Fibroblast of the conjunctiva (primary cell): ENCODE measurements at regions not wholly inside any gene's neighbourhood (a gene's known extent, or its start where the extent isn't known, plus 50 kb on each side); places are given as distances from the start of the nearest gene placed in this dataset.
"Not testable (repeated sequence)": the region's sequence is repeated elsewhere in the genome, so short reads cannot be mapped to it uniquely, and the experiment has no call there.

ENCODE experiments used
- DNase-seq: peaks from one replicate; pipeline ENCODE4 v3.0.0-alpha.2; 2010; ENCODE audit warnings: low read depth

DNA sequence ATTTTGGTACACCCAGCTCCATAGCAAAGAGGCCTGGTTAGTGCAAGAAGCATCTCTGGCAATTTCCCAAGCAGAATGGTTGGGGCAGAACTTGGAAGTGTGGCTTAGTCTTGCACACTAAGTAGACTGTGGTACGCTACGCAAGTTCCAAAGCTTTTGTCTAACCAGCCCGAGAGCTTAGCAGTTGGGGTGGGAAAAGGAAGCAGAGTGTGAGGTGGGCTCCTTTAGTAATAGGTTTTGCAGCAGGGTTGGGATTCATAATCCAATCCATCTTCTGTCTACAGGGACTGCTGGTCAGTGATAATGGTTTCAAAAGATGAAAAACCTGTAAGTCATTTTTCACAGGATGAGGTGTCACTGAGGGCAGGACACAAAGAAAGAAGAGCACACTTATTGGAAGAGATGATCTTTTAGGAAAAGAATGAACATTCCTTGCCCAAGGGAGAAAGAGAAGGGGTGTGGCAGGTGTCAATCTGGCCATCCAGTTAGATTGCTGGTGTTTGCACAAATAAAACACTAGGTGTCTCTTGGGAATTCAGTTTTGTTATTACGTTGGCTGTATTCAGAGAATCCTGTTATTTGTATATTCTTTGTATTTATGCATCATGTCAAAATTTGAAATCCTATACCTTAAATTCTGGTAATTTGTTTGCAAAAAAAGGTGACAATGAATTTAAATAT is 244.3 kb downstream of the GPAT3 start:
- no peak for DNase-seq

DNA sequence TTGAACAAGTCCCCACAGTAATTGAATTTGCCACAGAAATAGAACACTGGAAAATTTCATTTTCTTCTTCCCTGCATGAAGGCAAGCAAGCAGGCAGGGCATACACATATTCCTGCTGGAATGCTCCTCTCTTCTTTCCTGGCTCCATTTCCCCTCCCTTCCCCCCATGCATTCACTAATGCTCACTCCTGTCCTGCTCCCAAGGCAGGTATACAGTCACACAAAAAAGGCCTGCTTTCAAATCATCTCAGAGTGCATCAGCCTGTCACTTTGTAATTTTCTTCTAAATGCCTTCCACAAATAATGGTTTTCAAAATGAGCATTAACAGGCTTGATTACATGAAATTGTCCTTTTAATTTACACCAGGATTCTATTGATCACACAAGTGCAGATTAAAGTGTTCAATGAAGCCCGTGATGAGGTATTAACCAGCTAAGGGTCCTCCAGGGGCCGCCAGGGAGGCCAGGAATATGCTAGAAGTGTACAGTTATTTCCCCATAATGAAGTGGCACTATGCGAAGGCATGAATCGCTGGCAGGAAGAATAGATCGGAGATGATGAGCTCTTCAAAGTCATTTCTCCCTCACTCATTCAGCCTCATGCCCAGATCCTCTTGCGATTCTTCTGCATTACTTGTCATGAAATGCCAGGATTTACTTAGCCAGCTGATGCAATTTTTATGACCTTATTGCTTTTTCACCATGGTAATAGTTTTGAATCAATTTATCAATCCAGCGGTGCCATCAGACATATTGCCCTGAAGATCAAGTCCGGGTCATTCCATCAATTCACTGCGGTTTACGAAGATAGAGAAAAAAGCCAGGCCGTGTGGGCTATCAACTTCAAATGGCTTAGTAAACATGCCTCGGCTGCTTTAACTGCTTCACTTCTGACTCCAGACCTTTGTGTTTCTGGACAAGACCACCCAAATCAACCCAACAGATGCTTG is 243.5 kb downstream of the GPAT3 start:
- no peak for DNase-seq

DNA sequence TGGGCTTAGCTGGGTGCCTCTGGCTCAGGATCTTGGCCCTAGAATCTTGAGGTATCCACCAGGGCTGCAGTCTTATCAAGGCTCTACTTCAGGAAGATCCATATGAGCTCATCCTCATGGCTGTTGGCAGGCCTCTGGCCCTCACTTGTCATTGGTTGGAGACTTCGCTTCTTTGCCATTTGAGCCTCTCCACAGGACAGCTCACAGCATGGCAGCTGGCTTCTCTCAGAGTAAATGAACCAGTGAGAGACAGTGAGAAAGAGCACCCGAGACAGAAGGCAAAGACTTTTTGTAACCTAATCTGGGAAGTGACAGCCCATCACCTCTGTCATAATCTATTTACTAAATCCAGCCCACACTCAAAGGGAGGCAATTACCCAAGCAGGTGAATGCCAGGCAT is 236.8 kb downstream of the GPAT3 start:
- DNase-seq, result no peak

DNA sequence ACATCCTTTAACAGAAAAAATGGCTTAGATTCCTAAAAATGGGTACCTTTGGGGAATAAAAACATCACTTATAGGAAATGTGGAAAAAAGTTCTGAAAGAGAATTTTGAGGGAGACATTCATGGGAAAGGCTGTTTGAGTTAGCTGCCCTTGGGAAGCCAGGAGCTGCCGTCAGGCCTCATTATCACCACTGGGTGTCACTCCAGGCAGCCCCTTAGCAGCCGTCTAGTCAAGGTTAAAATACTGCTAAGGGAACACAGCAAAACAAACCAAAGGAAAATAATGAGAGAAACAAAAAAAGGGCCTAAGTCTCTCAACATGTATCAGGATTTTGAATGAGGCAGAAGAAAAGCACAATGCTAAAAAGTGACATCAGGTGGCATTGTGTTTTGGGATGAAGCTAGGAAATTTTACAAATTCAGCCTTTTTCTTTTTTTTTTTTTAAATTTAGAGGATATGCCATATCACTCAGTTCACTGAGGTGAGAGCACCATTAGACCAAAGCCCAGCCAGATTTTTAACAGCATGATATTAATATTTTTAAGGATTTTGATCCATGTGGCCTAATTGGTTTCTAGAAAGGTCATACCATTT is 235.3 kb downstream of the GPAT3 start:
- DNase-seq, result peak; percentile 14

DNA sequence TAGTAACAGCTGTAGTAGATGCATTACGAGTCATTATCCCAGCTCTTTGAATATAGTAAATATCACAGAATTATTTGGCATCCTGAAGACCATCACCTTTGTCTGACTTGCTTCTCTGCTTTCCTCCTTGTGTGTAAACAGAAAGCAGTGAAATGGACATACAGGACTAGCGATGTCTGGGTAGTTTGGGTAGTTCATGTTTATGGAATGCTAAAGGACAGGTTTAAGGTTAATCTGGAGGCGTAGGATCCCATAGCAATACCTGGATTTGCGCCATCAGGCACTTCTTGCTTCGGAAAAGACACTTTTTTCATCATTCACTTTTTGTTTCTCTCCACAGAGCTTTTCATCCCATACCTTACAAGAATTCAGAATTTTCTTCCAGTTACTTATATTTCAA is 232.2 kb downstream of the GPAT3 start:
- no peak for DNase-seq

DNA sequence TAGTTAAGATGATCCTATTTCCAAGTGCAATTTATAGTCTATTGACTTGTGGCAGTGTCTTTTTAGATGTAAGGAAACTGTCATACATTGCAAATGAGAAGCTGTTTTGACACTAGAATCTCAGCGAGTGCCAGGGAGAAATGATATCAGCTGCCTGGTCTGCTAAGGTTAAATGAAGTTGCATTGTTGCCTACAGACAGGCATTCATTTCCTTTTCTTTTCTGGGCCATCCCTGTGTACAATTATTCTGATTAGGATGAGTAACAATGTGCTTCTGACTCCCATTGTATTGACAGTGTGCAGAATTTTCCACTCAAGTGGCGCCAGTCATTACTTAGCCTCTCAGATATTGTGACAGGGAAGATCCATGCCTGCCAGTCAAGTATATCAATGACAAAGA is 231.2 kb downstream of the GPAT3 start:
- DNase-seq, result no peak

DNA sequence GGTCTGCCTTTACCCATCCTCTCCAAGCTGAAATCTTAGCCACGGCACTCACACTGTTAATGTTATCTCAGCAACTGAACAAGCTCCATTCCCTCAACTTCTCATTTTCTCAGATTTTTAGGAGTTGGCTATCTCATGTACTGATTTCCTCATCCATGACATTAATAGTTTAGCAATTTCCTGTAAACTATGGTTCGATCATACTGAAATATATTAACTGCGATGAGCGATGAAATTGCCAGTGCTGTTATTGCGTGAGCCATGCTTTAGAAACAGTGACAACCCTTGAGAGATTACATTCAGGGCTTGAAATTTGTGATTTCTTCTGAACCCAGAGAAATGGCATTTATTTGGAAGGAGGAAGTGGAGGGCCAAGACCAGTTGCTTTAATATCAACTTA is 223.7 kb downstream of the GPAT3 start:
- no peak for DNase-seq

DNA sequence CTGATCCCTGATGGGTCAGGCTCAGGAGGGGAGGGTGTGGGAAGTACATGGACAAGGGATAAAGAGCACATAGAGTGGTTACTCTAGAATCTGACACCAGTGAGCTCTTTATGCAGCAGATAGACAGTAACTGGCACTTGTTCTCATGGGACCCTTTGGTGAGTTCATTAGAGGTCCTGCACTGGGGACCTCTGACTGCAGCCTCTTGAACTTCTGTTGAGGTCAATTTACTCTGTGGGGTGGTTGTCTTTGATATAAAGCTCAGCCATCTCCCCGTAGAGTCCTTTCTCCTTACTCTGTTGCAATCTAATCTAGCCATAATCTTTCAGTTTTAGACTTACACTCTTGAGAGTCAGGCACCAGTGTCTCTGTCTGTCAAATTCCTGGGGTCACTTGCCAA is 222.4 kb downstream of the GPAT3 start:
- no peak for DNase-seq

DNA sequence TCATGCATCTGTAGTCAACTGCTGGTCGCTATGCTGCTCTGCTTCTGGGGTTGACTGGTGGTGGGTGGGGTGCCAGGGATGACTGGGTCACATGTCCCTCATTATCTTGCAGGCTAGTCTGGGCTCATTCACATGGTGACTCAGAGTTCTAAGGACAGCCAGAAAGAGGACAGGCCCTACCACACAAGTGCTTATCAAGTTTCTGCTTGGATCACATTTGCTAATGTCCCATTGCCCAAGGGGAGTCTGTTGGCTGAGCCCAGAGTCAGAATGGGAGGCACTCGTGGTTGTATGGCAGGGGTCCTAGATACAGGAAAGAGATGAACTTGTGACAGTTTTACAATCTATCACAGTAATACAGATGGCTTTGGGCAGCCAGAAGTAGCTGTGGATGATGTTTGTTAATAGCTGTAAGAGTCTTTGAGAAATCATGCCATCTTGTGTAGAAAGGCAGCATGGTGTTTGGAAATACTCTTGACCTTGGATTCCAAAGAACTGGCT is 221.3 kb downstream of the GPAT3 start:
- no peak for DNase-seq

DNA sequence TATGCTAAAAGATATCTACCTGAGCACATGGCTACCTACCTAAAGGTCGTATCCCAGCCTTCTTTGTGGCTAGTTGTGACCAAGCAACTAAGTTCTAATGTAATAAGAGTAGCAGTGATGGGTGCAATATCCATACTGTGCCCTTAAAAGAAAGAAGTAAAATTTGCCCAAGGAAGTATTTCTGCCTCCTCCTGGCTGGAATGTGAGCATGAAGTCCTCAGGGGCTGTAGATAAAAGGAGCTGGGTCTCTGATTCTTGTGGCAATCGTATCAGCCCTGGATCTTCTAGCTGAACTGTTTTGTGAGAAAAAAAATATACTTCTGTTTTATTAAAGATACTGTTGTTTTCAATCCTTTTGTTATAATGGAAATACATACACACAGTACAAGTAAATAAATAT is 217.4 kb downstream of the GPAT3 start:
- no peak for DNase-seq

DNA sequence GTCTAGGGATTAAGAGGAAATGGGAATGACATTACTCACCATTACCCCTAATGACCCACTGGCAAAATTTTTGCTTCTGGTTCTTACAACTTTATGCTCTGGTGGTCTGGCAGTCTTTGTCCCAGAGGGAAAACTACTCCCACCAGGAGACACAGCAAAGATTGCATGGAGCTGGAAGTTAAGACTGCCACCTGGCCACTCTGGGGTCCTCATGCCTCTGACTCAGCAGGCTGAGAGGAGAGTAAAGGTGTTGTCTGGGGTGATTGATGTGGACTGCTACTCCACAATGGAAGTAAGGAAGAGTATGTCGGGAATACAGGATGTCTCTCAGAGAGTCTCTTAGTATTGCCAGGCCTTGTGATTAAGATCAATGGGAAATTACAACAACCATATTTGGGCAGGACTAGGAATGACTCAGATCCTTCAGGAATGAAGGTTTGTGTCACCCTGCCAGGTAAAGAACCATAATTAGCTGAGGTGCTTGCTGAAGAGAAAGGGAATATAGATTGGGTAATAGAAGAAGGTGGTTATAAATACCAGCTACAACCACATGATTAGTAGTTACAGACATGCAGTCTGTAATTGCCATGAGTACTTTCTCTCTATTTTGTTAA is 215.5 kb downstream of the GPAT3 start:
- no peak for DNase-seq

DNA sequence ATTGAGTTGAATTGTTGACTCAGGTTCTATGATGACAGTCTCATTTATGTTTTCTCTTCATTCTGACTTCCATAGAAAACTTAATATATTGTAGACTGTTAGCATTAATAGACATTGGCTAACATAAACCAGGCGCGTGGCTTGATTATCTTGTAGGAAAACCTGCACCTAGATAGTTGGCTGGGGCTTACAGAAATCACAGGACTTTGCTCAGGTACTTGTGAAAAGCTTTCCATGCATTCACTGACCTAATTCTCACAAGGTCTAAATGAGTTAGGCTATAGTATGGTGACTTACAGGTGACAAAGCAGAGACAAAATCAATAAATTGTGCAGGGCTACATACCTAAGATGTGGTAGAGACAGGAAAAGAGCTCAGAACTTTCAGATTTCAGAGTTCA is 212.8 kb downstream of the GPAT3 start:
- no peak for DNase-seq

DNA sequence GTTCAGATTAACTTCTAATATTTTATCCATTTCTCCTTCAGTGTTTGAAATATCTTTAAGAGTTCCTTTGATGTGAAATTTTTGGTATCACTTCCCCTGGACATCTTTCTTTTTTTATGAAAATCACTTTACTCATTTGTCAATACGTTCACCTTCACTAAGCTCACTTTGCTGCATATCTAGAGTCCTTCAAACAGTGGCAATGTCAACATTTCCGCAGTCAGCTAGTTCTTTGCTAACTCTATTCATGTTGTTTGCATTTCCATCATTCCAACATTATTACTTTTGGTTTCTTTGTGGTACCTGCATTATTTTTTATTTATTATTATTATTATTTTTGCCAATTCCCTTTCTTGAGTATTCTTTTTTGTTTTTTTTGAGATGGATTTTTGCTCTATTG is 203.0 kb downstream of the GPAT3 start:
- DNase-seq, result no peak

DNA sequence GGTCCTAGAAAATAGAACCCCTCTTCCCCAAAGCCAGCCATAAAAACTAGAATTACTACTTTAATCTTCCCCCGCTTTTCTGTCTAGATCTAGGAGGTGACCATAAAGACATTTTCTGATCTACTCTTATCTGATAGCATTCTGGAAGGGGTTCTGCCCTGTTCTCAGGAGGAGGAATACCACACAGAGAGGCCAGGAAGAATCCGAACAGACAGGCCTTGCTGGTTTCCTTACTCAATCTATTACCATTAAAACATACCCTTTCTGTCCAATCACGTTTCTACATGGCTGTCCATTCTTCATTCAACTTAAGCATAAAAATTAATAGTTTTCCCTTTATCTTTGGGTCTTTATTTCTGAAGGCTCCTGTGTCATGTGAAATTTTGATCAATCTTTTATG is 198.7 kb downstream of the GPAT3 start:
- DNase-seq, result no peak

DNA sequence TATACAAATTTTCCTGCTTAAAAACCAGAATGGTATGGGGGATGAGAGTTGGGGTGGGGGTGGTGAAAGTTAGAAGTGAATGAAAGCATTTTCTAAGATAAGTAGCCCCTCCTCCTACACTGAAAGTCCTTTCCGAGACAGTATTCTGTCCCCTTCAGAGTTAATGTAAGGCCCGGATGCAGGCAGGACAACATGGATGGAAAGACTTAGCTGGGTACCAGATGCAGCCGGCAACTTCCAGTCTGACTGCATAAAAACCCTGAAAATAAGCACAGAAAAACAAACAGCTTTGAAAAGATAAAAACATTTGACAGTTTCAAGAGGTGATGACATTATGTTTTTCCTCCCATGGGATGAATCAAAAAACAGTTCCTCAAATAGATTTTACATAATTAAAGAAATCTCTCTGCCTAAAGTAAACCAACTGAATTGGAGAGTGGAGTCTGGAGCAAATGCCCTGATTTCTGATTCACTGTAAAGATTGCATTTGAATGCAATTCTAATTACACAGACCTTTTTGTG is 196.3 kb downstream of the GPAT3 start:
- no peak for DNase-seq

DNA sequence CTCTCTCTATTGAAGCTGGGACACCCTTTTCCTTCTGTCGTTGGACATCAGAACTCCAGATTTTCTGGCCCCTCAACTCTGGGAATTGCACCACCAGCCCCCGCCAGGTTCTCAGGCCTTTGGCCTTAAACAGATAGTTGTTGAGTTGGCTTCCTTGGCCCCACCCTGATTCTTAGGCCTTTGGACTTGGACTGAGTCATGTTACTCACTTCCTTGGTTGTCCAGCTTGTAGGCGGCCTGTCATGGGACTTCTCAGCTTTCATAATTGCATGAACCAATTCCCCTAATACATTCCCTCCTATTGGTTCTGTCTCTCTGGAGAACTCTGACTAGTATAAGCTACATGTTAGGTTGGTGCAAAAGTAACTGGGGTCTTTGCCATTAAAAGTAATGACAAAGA is 195.7 kb downstream of the GPAT3 start:
- DNase-seq, result no peak

DNA sequence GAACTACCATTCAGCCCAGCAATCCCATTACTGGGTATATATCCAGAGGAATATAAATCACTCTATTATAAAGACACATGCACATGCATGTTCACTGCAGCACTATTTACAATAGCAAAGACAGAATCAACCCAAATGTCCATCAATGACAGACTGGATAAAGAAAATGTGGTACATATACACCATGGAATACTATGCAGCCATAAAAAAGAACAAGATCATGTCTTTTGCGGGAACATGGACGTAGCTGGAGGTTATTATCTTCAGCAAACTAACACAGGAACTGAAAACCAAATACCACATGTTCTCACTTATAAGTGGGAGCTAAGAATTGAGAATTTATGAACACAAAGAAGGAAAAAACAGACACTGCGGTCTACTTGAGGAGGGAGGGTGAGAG is 195.1 kb downstream of the GPAT3 start:
- DNase-seq, result not testable (repeated sequence)

DNA sequence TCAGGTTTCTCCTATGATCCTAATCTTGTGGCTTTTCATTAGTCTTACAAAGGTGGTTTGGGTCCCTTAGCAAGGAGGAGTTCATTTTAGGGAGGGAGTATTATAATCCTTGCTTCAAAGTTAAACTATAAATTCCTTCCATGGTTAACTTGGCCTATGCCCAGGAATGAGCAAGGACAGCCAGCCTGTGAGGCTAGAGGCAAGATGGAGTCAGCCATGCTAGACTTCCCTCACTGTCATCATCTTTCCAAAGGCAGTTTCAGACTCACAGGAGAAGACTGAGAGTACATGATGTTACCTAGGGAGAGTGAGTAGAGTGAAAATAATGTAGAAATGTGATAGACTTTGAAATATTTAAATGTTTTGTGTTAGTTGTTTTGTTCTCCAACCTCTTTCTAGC is 192.3 kb downstream of the GPAT3 start:
- DNase-seq, result no peak

DNA sequence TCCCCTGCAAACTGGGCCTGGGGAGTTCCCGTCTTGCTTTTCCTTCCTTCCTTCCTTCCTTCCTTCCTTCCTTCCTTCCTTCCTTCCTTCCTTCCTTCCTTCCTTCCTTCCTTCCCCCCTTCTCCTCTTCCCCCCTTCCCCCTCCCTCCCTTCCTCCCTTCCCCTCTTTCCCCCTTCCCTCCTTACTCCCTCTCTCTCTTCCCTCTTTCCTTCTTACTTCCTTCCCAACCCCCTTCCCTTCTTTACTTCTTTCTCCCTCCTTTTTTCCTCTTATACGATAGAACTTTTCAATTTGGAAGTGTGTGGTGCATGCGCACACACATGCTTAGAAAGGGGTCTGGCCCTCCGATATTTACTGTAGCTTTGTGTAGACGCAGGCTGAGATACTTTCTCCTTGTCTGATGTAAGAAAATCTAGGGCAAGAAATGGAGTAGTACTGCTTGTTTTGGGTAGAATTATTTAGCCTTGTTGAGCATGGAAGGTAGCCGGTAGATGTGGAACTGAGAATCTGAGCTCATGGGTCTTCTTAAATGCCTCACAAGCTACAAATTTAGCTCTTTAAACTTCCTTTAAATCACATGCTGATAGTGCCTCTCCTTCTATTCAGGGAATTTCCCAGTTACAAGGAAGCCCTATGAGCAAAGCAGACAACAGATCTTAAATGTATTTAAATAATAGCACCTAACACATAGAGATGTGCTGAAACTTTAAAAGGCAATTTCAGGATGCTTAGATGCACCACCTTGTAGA is 189.6 kb downstream of the GPAT3 start:
- DNase-seq, result no peak

DNA sequence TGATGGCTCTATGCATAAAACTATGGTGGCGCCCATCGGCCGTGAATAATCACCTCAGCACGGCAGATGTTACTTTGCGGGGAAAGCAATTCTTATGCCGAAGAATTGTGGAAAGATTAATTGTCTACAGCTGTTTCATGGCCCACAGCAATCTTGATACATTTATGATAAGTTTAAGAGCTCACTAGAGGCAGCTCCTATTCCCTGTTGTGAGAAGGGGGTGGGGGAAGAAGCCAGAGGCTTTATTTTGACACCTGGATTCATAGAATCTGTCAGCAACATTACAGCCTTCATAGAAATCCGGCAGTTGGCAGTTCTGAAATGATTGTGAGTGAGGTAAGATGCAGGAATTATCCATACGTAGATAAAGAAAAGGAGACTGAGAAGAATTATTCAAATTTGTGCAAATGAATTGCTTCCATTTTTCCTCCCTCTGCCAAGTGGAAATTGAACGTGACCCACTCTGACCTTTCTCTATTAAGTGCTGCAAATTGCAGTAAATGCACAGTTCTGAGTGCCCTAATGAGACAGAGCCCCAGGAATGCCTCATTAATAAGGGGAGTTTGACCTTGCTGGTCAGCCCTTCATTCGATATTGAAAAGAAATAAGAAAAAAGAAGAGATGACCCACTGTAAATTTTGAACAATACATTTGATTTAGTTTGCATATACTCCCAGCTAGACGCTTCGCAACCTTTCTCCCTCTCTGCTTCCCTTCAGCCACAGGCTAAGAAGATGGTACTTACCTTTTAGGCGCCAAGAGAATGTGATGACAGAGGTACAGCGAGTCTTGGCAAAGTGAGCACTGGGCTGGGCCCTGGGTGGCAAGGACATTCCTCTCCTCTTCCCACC is 188.8 kb downstream of the GPAT3 start:
- DNase-seq, result no peak

DNA sequence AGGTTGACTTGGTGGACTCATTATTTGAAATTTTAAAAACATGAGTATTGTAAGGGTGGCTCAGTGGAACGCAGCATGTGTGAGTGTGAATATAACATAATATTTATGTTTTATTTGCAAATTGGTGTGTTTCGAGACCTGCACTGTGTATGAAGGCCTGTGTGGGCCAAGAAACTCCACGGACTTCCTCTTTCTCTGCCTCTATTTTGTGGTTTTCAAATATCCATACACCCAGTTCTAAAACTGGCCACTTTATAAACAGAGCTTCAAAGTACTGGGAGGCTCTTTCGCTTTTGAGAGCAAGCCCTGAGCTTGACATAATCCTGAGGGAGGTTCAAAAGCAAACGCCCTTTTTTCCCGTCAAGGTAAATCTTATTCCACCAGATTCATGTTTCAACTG is 187.7 kb downstream of the GPAT3 start:
- DNase-seq, result no peak
